GM06990 (cell line): ENCODE measurements at regions not wholly inside any gene's neighbourhood (a gene's known extent, or its start where the extent isn't known, plus 50 kb on each side); places are given as distances from the start of the nearest gene placed in this dataset.

ENCODE experiments used
- DNase-seq: peaks from one replicate; pipeline ENCODE4 v3.0.0-alpha.2; 2011; ENCODE audit not compliant: insufficient read length; ENCODE audit errors: extremely low read depth
- H3K27me3 ChIP-seq: replicated peaks from 2 replicates; pipeline ENCODE4 v1.6.0; 2011; ENCODE audit warnings: low read length; ENCODE audit not compliant: control insufficient read depth, insufficient read depth
- H3K36me3 ChIP-seq: 2 replicates; pipeline ENCODE4 v1.5.1; 2011; ENCODE audit warnings: low read length; ENCODE audit not compliant: control insufficient read depth, insufficient read depth
- H3K4me3 ChIP-seq: replicated peaks from 2 replicates; pipeline ENCODE4 v1.5.1; 2011; ENCODE audit warnings: low read depth, mild to moderate bottlenecking, control low read depth, low read length
- TF ChIP-seq, protein P1 (sequence below): IDR thresholded peaks from 2 replicates; pipeline ENCODE4 v1.5.1; 2011; ENCODE audit warnings: low read length, control low read depth, mild to moderate bottlenecking, inconsistent platforms; ENCODE audit not compliant: insufficient read depth, poor library complexity, severe bottlenecking

DNA sequence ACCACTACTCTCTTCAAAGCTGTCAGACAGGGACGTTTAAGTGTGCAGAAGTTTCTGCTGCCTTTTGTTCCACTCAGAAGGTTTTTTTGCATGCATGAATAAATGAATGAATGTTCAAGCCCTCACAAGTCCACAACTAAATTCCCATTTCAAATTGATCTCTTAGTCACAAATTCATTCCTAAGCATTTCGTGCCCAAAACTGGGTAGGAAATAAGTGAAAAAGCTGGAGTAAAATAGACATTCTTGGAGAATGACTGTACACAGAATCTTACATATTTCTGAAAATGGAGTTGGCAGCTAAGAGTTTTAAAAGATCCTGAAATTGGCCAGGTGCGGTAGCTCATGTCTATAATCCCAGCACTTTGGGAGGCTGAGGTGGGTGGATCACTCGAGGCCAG is 117.6 kb downstream of the PERP start:
- Histone ChIP-seq H3K36me3 (no peaks in the 10 kb centered on the region), H3K4me3 (no peak overlapping the region), H3K27me3 (no peaks in the 10 kb centered on the region)
- TF ChIP-seq, protein P1, sequence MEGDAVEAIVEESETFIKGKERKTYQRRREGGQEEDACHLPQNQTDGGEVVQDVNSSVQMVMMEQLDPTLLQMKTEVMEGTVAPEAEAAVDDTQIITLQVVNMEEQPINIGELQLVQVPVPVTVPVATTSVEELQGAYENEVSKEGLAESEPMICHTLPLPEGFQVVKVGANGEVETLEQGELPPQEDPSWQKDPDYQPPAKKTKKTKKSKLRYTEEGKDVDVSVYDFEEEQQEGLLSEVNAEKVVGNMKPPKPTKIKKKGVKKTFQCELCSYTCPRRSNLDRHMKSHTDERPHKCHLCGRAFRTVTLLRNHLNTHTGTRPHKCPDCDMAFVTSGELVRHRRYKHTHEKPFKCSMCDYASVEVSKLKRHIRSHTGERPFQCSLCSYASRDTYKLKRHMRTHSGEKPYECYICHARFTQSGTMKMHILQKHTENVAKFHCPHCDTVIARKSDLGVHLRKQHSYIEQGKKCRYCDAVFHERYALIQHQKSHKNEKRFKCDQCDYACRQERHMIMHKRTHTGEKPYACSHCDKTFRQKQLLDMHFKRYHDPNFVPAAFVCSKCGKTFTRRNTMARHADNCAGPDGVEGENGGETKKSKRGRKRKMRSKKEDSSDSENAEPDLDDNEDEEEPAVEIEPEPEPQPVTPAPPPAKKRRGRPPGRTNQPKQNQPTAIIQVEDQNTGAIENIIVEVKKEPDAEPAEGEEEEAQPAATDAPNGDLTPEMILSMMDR = no peak
- no peak for DNase-seq

DNA sequence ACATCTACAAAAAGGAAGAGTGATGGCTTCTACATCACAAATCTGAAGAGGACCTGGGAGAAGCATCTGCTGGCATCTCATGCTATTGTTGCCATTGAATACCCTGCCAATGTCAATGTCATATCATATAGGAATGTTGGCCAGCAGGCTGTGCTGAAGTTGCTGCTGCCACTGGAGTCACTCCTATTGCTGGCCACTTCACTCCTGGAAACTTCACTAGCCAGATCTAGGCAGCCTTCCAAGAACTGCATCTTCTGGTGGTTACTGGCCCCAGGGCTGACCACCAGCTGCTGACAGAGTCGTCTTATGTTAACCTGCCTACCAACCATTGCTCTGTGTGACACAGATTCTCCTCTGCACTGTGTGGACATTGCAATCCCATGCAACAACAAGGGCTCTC is 111.8 kb downstream of the PERP start:
- TF ChIP-seq, protein P1 = no peak
- Histone ChIP-seq H3K27me3 (no peaks in the 10 kb centered on the region), H3K36me3 (no peaks in the 10 kb centered on the region), H3K4me3 (no peak overlapping the region)
- DNase-seq = no peak

DNA sequence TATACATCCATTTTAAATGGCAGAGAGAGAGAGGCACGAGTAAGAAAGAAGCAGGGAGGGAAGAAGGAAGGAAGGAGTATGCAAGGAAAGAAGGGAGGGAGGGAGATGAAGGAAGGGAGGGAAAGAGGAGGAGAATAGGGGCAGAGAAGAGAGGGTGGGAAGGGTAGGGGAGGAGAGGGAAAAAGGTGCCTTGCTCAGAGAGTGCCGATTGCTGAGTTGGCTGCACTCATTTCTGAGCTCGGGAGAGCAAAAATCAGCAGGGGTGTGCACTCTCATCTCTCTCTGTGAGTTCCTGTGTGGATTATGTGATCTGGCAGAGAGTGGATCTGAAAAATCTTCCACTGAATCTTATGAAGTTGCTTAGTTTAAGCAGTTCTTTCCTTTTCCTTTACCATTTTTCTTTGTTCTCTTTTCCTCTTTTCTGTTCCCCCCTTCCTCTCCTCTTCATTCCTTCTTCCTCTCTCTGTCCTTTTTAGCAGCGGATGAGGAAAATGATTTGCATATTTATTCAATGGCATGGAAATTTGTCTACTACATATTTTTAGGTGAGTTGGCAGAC is 108.7 kb downstream of the PERP start:
- H3K27me3 ChIP-seq = no peaks in the 10 kb centered on the region
- H3K36me3 ChIP-seq = no peaks in the 10 kb centered on the region
- no peak overlapping the region for H3K4me3 ChIP-seq
- TF ChIP-seq, protein P1 = no peak
- no peak for DNase-seq

DNA sequence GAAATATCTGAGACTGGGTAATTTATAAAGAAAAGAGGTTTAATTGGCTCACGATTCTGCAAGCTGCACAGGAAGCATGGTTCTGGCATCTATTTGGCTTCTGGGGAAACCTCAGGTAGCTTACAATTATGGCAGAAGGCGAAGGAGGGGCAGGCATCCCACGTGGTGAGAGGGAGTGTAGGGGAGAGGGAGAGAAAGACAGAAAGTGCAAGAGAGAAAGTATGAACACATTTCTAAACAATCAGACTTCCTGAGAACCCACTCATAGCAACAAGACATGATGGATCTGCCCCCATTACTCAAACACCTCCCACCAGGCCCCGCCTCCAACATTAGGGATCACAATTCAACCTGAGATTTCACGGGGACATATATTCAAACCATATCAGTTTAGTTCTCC is 107.4 kb downstream of the PERP start:
- no peaks in the 10 kb centered on the region for H3K36me3 ChIP-seq
- H3K4me3 ChIP-seq = no peak overlapping the region
- H3K27me3 ChIP-seq = no peaks in the 10 kb centered on the region
- TF ChIP-seq, protein P1 = no peak
- no peak for DNase-seq

DNA sequence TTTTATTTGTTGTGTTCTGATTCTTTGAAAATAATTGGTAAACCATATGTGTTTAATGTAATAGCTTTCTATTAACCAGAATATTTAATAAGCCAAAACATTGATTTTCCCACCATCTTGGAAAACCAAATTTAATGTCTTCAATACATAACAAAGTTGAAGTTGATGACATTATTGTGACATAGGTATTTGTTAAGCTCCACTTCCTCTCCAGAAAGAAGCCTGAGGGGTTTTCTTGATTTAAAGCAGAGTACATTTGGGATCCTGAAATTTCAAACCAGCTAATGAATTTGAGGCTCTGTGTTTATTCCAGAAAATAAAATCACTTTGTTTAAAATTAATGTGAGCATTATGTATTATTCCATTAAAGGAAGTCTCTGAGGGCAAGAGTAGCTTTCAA is 106.3 kb downstream of the PERP start:
- no peaks in the 10 kb centered on the region for H3K27me3 ChIP-seq
- TF ChIP-seq, protein P1 = no peak
- H3K36me3 ChIP-seq = no peaks in the 10 kb centered on the region
- H3K4me3 ChIP-seq = no peak overlapping the region
- DNase-seq = no peak

DNA sequence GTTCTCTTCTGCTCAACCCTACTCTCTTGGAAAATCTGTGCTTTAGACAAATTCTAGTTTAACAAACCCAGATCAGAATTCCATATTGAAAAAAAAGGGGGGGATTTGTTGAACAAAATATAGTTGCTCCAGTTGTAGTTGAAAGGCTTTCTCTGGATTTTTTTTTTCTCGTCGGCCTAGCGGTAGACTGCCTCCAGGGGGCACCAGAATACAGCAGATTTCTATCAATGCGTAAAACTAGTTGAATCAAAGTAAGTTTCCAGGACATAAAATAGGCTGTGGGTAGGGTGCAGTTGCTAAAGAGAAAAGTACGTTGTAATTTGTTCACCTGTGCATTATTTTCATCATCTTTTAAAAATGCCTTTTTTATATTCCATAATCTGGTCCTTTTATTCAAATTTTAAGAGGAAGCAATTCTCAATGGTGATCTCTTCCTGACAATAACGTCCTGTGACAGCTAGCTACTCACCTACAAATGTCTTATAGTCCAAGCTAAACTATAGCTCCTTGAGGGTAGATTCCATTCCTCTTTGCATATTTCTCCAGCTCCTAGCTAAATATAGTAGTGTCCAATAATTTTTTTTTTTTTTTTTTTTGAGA is 105.4 kb downstream of the PERP start:
- no peak overlapping the region for H3K4me3 ChIP-seq
- H3K36me3 ChIP-seq = no peaks in the 10 kb centered on the region
- DNase-seq = no peak
- H3K27me3 ChIP-seq = no peaks in the 10 kb centered on the region
- TF ChIP-seq, protein P1 = peak; percentile 94
